Tongue (tissue), 1 donor: ENCODE measurements at regions not wholly inside any gene's neighbourhood (a gene's known extent, or its start where the extent isn't known, plus 50 kb on each side); places are given as distances from the start of the nearest gene placed in this dataset.

Experiments used
- DNase-seq: peaks from one replicate; pipeline ENCODE4 v3.0.0-alpha.2; 2015

GRCh38 chr11:116532066-116532465 is 240.7 kb downstream of the BUD13 start:
- DNase-seq: no peak

GRCh38 chr11:116530705-116531104 is 242.1 kb downstream of the BUD13 start:
- no peak for DNase-seq

DNA sequence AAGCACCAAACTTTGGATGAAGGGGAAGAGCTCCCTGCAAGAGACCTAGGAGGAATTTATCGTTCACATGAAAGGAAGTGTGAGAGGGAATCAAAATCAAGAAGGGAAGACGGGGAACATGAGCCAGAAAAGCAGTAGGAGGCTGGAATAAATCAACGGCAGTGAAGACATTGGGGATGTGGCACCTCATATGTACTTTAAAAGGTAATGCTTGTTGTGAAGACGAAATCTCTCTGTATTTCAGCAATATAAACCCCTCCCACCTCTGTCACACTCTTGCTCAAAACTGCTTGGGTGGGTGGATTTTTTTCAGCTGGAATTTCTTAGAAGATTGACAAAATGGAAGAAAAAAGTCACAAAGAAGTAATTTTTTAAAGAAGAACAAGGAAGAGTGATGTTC is 243.5 kb downstream of the BUD13 start:
- DNase-seq: no peak

- no peak for DNase-seq
Observed at GRCh38 chr11:116527180-116527991, 245.4 kb downstream of the BUD13 start.

GRCh38 chr11:116525961-116526495 is 246.8 kb downstream of the BUD13 start:
- DNase-seq: no peak

GRCh38 chr11:116519499-116519898 is 253.3 kb downstream of the BUD13 start:
- no peak for DNase-seq

DNA sequence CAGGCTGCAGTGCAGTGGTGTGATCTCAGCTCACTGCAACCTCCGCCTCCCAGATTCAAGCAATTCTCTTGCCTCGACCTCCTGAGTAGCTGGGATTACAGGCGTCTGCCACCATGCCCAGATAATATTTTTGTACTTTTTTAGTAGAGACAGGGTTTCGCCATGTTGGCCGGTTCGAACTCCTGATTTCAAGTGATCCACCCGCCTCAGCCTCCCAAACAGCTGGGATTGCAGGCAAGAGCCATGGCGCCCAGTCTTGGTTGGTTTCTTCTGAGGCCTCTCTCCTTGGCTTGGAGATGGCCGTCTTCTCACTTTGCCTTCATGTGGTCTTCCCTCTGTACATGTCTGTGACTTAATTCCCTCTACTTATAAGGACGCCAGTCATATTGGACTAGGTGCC is 254.6 kb downstream of the BUD13 start:
- no peak for DNase-seq

GRCh38 chr11:116517584-116517983 is 255.2 kb downstream of the BUD13 start:
- no peak for DNase-seq

GRCh38 chr11:116517077-116517476 is 255.7 kb downstream of the BUD13 start:
- DNase-seq: no peak

DNA sequence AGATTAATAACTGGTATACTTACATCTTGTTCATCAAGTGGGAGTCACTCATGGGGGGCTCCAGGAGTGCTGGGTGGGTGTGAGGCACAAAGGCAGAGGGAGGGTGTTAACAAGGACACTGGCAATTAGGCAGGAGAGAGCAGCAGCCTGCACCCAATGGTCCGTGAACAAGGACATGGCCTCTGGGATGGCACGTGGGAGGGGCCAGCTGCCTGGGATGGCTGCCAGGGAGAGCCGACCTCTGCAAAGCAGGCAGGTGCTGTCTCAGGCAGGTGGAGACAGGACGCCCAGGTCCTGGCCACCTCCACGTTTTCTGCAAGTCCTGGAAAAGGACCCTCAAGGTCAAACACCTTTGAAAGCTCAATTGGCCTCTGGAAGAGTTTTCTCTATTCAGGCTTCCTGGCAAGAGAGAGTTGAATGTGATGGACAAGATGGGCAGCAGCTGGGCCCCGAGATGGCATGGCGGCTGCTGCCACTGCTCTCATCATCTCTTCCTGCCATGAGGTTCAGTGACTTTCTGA is 257.1 kb downstream of the BUD13 start:
- DNase-seq: no peak

DNA sequence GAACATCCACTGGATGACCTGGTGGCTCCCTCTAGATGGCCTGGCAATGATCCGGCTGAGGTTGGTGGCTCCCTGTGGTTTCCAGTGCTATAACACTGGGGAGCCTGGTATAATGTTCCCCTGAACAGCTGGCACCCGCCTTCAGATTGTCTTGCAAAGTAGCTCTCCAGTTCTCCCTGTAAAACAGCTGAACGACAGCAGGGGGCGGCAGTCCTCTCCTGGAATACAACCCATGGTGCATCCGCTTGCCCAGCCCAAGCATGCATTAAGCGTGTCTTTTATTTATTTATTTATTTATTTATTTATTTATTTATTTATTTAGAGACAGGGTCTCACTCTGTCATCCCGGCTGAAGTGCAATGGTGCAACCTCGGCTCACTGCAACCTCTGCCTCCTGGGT is 258.9 kb downstream of the BUD13 start:
- peak; percentile 32 for DNase-seq

DNA sequence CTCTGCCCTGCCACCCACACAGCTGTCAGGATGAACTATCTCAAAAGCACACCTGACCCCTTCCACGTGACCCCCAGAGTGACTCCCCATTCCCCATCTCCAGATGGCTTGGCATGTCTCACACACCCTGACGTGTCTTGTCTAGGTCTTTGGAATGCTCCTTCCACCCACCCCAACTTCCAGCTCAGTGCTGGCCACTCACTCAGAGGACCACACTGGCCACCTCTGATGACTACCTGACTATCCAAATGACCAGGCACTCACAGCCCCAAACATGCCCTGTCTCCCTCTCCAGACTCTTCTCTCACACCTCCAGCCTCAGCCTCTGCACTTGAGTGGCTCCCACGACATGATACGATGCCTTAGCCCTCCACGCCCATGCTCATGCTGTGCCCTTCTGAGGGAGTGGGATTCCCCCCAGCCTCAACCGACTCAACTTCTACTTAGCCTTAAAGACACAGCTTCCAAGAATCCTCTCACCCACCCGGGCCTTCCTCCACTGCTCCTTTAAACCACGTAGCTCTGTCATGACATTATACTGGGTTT is 259.4 kb downstream of the BUD13 start:
- no peak for DNase-seq

- DNase-seq: no peak
Observed at GRCh38 chr11:116512841-116513240, 259.9 kb downstream of the BUD13 start.

GRCh38 chr11:116511684-116512083 is 261.1 kb downstream of the BUD13 start:
- DNase-seq: no peak

DNA sequence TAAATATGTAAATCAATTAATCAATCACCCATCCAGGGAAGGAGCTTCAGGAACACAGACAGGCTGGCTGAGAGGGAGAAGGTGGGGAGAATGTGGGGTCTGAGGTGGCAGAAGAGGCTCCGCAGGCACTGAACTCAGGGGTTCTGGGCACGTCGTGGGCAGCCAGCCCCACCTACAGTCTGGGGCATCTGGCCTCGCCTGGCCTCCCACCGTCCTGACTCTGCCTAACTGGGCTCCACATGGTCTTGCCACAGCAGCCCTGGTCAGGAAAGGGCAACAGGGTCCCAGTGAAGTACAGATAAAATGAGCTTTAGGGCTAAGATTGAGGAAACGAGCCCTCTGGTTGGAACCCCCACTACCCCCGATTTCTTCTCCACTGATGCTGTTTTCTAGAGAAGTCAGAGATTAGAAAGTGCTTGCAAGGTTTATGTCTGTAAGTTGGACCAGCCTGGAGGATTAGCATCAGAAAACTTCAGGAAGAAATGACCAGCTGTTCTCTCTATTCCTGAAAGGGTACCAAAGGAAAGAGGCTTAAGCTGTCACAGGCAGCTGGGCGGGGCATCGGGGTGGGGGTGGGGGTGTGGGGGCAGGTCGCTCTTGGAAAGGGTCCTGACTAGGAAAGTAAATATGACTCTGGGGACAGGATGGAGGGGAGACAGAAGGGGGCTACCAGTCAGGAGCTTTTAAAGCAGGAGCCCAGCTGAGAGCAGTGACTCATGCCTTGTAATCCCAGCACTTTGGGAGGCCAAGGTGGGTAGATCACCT is 261.7 kb downstream of the BUD13 start:
- peak; percentile 16 for DNase-seq

GRCh38 chr11:116510166-116510565 is 262.6 kb downstream of the BUD13 start:
- DNase-seq: no peak

GRCh38 chr11:116509551-116509950 is 263.2 kb downstream of the BUD13 start:
- no peak for DNase-seq

DNA sequence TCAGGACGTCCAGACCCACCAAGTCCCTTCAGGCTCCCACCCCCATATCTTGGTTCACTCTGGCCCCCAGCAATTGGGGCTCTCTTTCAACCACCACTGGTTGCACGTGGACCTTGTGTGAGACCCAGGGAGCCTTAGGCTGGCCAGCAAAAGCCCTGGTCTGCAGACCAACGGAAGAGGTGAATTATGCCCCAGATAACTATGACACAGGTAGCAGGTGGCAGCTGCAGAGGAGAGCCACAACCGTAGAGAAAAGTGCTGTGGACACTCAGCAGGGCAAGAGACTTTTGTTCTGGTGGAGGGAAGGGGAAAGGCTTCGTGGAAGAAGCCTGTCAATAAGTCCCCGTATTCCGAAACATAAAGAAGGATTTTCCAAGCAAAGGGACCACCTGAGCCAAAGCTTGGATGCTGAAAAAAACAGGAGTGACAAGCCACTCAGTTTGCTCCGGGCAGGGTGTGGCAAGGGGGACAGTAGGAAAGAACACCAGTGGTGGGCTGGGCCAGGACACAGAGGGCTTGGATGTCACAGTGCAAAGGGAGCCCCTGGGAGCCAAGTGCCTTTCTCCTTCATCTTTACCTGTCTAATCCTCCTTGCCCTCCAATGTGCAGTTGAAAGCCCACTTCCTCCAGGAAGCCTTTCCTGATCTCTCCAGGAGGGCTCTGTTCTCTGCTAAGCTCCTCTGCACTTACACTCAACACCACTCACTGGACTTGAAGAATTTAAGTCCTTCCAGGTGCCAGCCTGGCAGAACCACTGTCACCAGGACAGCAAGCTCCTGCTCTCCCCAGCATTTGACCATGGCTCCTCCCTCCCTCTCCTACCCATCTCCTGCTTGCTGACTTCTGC is 264.7 kb downstream of the BUD13 start:
- no peak for DNase-seq

DNA sequence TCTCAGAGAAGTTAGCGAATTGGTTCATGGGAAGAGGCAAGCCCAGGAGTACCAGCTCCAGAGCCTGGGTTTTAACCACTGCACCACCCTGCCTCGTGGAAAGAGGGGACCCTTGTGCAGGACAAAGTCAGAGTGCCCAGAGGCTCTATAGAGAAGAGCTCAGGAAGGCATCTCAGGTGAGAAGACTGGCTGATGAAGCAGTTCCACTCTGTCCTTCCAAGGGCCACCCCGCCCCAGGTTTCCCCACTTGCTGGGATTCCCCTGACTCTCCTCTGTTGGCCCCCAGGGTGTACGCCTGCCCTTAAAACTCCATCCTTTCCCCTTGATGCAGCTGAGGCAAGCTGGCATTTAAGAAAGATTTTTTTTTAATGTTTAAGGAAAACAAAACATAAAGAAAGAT is 265.8 kb downstream of the BUD13 start:
- no peak for DNase-seq

GRCh38 chr11:116506263-116506825 is 266.4 kb downstream of the BUD13 start:
- no peak for DNase-seq
